Neural cell (in vitro differentiated cells): ENCODE measurements at regions not wholly inside any gene's neighbourhood (a gene's known extent, or its start where the extent isn't known, plus 50 kb on each side); places are given as distances from the start of the nearest gene placed in this dataset.

Experiments used
- H2AFZ ChIP-seq: fragments of 200-600, 300-800 bp; sonication (generic), shearing (Covaris generic); 2 replicates; pipeline ENCODE4 v1.6.0; 2014; ENCODE audit warnings: low read depth, mild to moderate bottlenecking, antibody characterized with exemption, low read length, moderate library complexity
- H3F3A ChIP-seq: fragments of 200-600 bp; shearing (Covaris generic); 2 replicates; pipeline ENCODE4 v1.6.1; 2016; ENCODE audit warnings: mild to moderate bottlenecking, moderate library complexity, mixed read lengths, antibody characterized with exemption, low read length; ENCODE audit not compliant: insufficient read depth, poor library complexity, severe bottlenecking
- H3K27ac ChIP-seq: fragments of 200-600, 300-800 bp; sonication (generic), shearing (Covaris generic); 2 replicates; pipeline ENCODE4 v1.5.1; 2014; ENCODE audit warnings: mild to moderate bottlenecking, low read length, moderate library complexity
- H3K27me3 ChIP-seq: fragments of 300-800, 200-600 bp; sonication (generic), shearing (Covaris generic); 2 replicates; pipeline ENCODE4 v1.6.0; 2014; ENCODE audit warnings: mild to moderate bottlenecking, low read depth, low read length, moderate library complexity; ENCODE audit not compliant: insufficient read depth
- H3K36me3 ChIP-seq: fragments of 300-800, 200-600 bp; sonication (generic), shearing (Covaris generic); 2 replicates; pipeline ENCODE4 v1.5.1; 2014; ENCODE audit warnings: mild to moderate bottlenecking, antibody characterized with exemption, low read length, moderate library complexity; ENCODE audit not compliant: insufficient read depth
- H3K4me2 ChIP-seq: fragments of 300-800, 200-600 bp; sonication (generic), shearing (Covaris generic); 2 replicates; pipeline ENCODE4 v1.6.0; 2014; ENCODE audit warnings: mild to moderate bottlenecking, low read length
- H3K4me3 ChIP-seq: fragments of 300-800, 200-600 bp; sonication (generic), shearing (Covaris generic); 2 replicates; pipeline ENCODE4 v1.5.1; 2014; ENCODE audit warnings: mild to moderate bottlenecking, low read length, moderate library complexity
- H3K79me2 ChIP-seq: fragments of 200-600 bp; shearing (Covaris generic); replicated peaks from 2 replicates; pipeline ENCODE4 v1.6.0; 2014; ENCODE audit warnings: mild to moderate bottlenecking, low read length, moderate library complexity; ENCODE audit not compliant: insufficient read depth
- H3K9ac ChIP-seq: fragments of 300-800, 200-600 bp; sonication (generic), shearing (Covaris generic); 2 replicates; pipeline ENCODE4 v1.6.1; 2016; ENCODE audit warnings: mild to moderate bottlenecking, low read length, mixed read lengths
- H3K9me2 ChIP-seq: fragments of 200-600 bp; shearing (Covaris generic); 2 replicates; pipeline ENCODE4 v1.6.1; 2016; ENCODE audit warnings: mild to moderate bottlenecking, low read length, mixed read lengths; ENCODE audit not compliant: insufficient read depth
- H3K9me3 ChIP-seq: fragments of 200-600, 300-800 bp; sonication (generic), shearing (Covaris generic); 2 replicates; pipeline ENCODE4 v1.6.1; 2016; ENCODE audit warnings: mild to moderate bottlenecking, mixed run types, low read length, moderate library complexity, mixed read lengths
- H4K20me1 ChIP-seq: fragments of 200-600 bp; shearing (Covaris generic); 2 replicates; pipeline ENCODE4 v1.6.1; 2016; ENCODE audit warnings: mild to moderate bottlenecking, mixed run types; ENCODE audit not compliant: insufficient read depth
- CTCF ChIP-seq: fragments of 450-650 bp; IDR thresholded peaks from 2 replicates; pipeline ENCODE4 v1.5.1; 2014; ENCODE audit warnings: antibody characterized with exemption, mild to moderate bottlenecking, moderate library complexity; ENCODE audit not compliant: poor library complexity, severe bottlenecking
- EP300 ChIP-seq: fragments of 450-650 bp; conservative IDR thresholded peaks from 2 replicates; pipeline ENCODE4 v1.6.1; 2014; ENCODE audit warnings: antibody characterized with exemption, mild to moderate bottlenecking, moderate library complexity; ENCODE audit not compliant: poor library complexity, severe bottlenecking
- EZH2 ChIP-seq: fragments of 200-600, 300-800 bp; shearing (Covaris generic), sonication (generic); IDR thresholded peaks from 2 replicates; pipeline ENCODE4 v1.6.1; 2014; ENCODE audit warnings: antibody characterized with exemption, low read length, borderline replicate concordance, mild to moderate bottlenecking; ENCODE audit not compliant: insufficient read depth, poor library complexity, severe bottlenecking
- MXI1 ChIP-seq: fragments of 450-650 bp; conservative IDR thresholded peaks from 2 replicates; pipeline ENCODE4 v1.6.1; 2014; ENCODE audit warnings: antibody characterized with exemption, mild to moderate bottlenecking; ENCODE audit not compliant: poor library complexity, severe bottlenecking
- POLR2AphosphoS5 ChIP-seq: IDR thresholded peaks from 2 replicates; pipeline ENCODE4 v1.6.1; 2012
- RAD21 ChIP-seq: fragments of 450-650 bp; conservative IDR thresholded peaks from 2 replicates; pipeline ENCODE4 v1.6.1; 2014; ENCODE audit warnings: antibody characterized with exemption, mild to moderate bottlenecking, moderate library complexity
- REST ChIP-seq: IDR thresholded peaks from 2 replicates; pipeline ENCODE4 v1.6.1; 2012; ENCODE audit warnings: borderline replicate concordance
- SMC3 ChIP-seq: fragments of 450-650 bp; conservative IDR thresholded peaks from 2 replicates; pipeline ENCODE4 v1.6.1; 2014; ENCODE audit warnings: antibody characterized with exemption, mild to moderate bottlenecking, moderate library complexity; ENCODE audit not compliant: poor library complexity
- TAF1 ChIP-seq: IDR thresholded peaks from 2 replicates; pipeline ENCODE4 v1.6.1; 2012; ENCODE audit warnings: low read depth

GRCh38 chr4:95984081-95984480, 144.2 kb downstream of the PDHA2 start:
- no peak for TF ChIP-seq CTCF
- no peak for TF ChIP-seq EP300
- no peak for TF ChIP-seq MXI1
- no peak for TF ChIP-seq EZH2
- no peak for TF ChIP-seq REST
- no peak for TF ChIP-seq RAD21
- TF ChIP-seq TAF1, result no peak
- TF ChIP-seq POLR2AphosphoS5, result no peak
- TF ChIP-seq SMC3, result no peak

GRCh38 chr4:95985051-95985450, 145.2 kb downstream of the PDHA2 start:
- H3K9me3 ChIP-seq, result no peaks in the 10 kb centered on the region
- no peaks in the 10 kb centered on the region for H3K79me2 ChIP-seq
- H3K36me3 ChIP-seq, result no peaks in the 10 kb centered on the region
- no peak overlapping the region for H3K27ac ChIP-seq
- no peaks in the 10 kb centered on the region for H3K27me3 ChIP-seq
- no peaks in the 10 kb centered on the region for H3F3A ChIP-seq
- no peak overlapping the region for H2AFZ ChIP-seq
- H4K20me1 ChIP-seq, result no peaks in the 10 kb centered on the region
- TF ChIP-seq EP300 (no peak), CTCF (no peak), EZH2 (no peak), RAD21 (no peak), SMC3 (no peak), TAF1 (no peak), MXI1 (no peak), POLR2AphosphoS5 (no peak), REST (no peak)
- H3K4me3 ChIP-seq, result no peak overlapping the region
- H3K4me2 ChIP-seq, result no peak overlapping the region
- H3K9ac ChIP-seq, result no peak overlapping the region
- no peaks in the 10 kb centered on the region for H3K9me2 ChIP-seq

More at GRCh38 chr4:95984081-95984480, 144.2 kb downstream of the PDHA2 start:
- H3K4me2 ChIP-seq, result no peak overlapping the region
- H3K27me3 ChIP-seq, result no peaks in the 10 kb centered on the region
- no peaks in the 10 kb centered on the region for H3K36me3 ChIP-seq
- H2AFZ ChIP-seq, result no peak overlapping the region
- H4K20me1 ChIP-seq, result no peaks in the 10 kb centered on the region
- no peaks in the 10 kb centered on the region for H3K79me2 ChIP-seq
- H3K9me3 ChIP-seq, result no peaks in the 10 kb centered on the region
- H3K27ac ChIP-seq, result no peak overlapping the region
- no peaks in the 10 kb centered on the region for H3K9me2 ChIP-seq
- no peak overlapping the region for H3K9ac ChIP-seq
- no peaks in the 10 kb centered on the region for H3F3A ChIP-seq
- H3K4me3 ChIP-seq, result no peak overlapping the region
